Psoas muscle (tissue), 7 donors: ENCODE measurements at regions not wholly inside any gene's neighbourhood (a gene's known extent, or its start where the extent isn't known, plus 50 kb on each side); places are given as distances from the start of the nearest gene placed in this dataset.

ENCODE experiments used
- ATAC-seq, 4 donors: fragments of 200-7000 bp; cut with Tn5 transposase; one replicate each; pipeline ENCODE4 v1.9.1; 2020; ENCODE audit warnings: moderate library complexity in 3 of 4, mild to moderate bottlenecking in 2 of 4
- DNase-seq, 2 donors: peaks; one replicate each; pipeline ENCODE4 v3.0.0-alpha.2; 2020
- H3K27ac ChIP-seq: fragments of 200-600 bp; one replicate; pipeline ENCODE4 v1.8.0; 2022
- H3K27me3 ChIP-seq, 3 donors: fragments of 200-600 bp in 1 of 3; one replicate each; pipeline versions ENCODE4 v1.6.1 to v1.8.0; 2013 to 2022; ENCODE audit warnings: low read length in 2 of 3, mild to moderate bottlenecking in 2 of 3, moderate library complexity in 1 of 3; ENCODE audit not compliant: insufficient read depth in 3 of 3
- H3K36me3 ChIP-seq, 2 donors: fragments of 200-600 bp in 1 of 2; one replicate each; pipeline versions ENCODE4 v1.6.1 to v1.8.0; 2013 to 2022; ENCODE audit warnings: low read depth in 1 of 2, mild to moderate bottlenecking in 1 of 2, moderate library complexity in 1 of 2; ENCODE audit not compliant: insufficient read depth in 1 of 2
- H3K4me1 ChIP-seq: fragments of 200-600 bp; one replicate; pipeline ENCODE4 v1.8.0; 2022
- H3K4me3 ChIP-seq: fragments of 200-600 bp; one replicate; pipeline ENCODE4 v1.8.0; 2022; ENCODE audit warnings: mild to moderate bottlenecking
- H3K9me3 ChIP-seq: fragments of 200-600 bp; one replicate; pipeline ENCODE4 v1.8.0; 2022
- WGBS, 3 donors: extraction: QIAGEN DNeasy Blood & Tissue Kit; methylation state at CpG; one replicate each; pipeline versions ENCODE4 v1.1.6 to v1.1.7; 2013; 5-methylcytosine and 5-hydroxymethylcytosine counted together
- intact Hi-C, 2 donors: fragments of 100-400 bp; cut with DNase I; formaldehyde crosslinking; loops; one replicate each; pipeline versions ENCODE4 v1.11.0 to v1.14.2; 2022
- TF ChIP-seq, protein P1 (sequence below): fragments of 200-600 bp; IDR thresholded peaks from one replicate; pipeline ENCODE4 v1.8.0; 2022; ENCODE audit warnings: antibody characterized with exemption
- donor health status: healthy with polysubstance abuse.
- donor health status: DM: no; HTN: no; CAD: no; lungs with moderate emphysema.
- donor health status: Bipolar disorder and iron deficiency.
- donor health status: healthy.
- donor health status: DM: yes; HTN: yes; CAD: no.
- donor health status: DM: no; HTN: no; CAD: no.
- donor health status: DM: yes; HTN: yes; CAD: no.

DNA sequence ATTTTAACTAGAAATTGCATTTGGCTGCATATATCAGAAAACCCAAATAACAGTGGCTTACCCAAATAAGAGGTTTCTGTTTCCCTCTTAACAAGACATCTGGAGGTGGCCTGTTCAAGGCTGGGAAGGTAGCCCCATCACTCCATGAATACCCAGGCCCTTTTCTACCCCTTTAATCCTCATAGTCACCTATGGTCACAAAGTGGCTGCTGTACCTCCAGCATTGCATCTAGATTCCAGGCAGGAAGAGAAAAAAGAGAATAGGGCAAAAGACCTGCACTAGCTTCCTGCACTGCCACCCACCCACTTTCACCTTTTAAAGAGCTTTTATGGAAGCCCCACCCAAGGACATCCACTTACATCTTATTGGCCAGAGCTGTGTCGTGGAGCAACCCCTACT is 124.0 kb upstream of the NCOR2 start:
- DNase-seq: no peak
- Histone ChIP-seq H3K27me3 (no peaks in the 10 kb centered on the region), H3K27ac (no peak overlapping the region), H3K4me3 (no peak overlapping the region), H3K4me1 (peaks cover 8% of the 10 kb centered on the region), H3K9me3 (peaks cover 7% of the 10 kb centered on the region), H3K36me3 (no peaks in the 10 kb centered on the region)
- no peak for ATAC-seq
- TF ChIP-seq, protein P1, sequence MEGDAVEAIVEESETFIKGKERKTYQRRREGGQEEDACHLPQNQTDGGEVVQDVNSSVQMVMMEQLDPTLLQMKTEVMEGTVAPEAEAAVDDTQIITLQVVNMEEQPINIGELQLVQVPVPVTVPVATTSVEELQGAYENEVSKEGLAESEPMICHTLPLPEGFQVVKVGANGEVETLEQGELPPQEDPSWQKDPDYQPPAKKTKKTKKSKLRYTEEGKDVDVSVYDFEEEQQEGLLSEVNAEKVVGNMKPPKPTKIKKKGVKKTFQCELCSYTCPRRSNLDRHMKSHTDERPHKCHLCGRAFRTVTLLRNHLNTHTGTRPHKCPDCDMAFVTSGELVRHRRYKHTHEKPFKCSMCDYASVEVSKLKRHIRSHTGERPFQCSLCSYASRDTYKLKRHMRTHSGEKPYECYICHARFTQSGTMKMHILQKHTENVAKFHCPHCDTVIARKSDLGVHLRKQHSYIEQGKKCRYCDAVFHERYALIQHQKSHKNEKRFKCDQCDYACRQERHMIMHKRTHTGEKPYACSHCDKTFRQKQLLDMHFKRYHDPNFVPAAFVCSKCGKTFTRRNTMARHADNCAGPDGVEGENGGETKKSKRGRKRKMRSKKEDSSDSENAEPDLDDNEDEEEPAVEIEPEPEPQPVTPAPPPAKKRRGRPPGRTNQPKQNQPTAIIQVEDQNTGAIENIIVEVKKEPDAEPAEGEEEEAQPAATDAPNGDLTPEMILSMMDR: no peak
- WGBS, 3 donors: 97 to 100% (median 98%) methylated on average over 1 of the region's 1 CpG
- intact Hi-C loops: no loop called here

DNA sequence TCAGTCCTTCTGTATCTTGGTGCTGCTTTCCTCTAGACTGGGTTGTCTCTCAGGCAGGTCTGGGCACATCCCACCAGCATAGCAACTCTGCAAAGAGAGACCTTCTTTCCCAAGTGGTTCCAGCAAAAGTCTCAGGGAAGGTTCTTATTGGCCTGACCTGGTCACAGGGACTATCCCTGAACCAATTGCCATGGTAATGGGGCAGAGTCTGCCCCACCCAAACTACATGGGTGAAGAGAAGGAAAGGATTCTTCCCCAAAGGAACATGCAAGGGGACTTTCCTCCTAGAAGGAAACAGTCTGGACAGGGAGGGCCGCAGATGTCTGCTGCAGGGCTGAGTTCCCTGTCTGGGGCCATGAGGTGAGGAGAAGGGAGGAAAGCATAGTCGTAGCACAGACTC is 122.2 kb upstream of the NCOR2 start:
- WGBS, 3 donors: 87 to 98% (median 92%) methylated on average over 2 of the region's 2 CpGs
- TF ChIP-seq, protein P1: no peak
- no peaks in the 10 kb centered on the region for H3K36me3 ChIP-seq
- ATAC-seq: no peak
- H3K9me3 ChIP-seq: peaks cover 7% of the 10 kb centered on the region
- no peak overlapping the region for H3K27ac ChIP-seq
- DNase-seq: no peak
- intact Hi-C loops: loop anchor here in 1 of 2 donors (5.0 kb wide), 1 partner anchor 847 kb away; no protein-coding TSS in a partner anchor
- peaks cover 25% of the 10 kb centered on the region for H3K4me1 ChIP-seq
- H3K27me3 ChIP-seq: no peaks in the 10 kb centered on the region
- no peak overlapping the region for H3K4me3 ChIP-seq

DNA sequence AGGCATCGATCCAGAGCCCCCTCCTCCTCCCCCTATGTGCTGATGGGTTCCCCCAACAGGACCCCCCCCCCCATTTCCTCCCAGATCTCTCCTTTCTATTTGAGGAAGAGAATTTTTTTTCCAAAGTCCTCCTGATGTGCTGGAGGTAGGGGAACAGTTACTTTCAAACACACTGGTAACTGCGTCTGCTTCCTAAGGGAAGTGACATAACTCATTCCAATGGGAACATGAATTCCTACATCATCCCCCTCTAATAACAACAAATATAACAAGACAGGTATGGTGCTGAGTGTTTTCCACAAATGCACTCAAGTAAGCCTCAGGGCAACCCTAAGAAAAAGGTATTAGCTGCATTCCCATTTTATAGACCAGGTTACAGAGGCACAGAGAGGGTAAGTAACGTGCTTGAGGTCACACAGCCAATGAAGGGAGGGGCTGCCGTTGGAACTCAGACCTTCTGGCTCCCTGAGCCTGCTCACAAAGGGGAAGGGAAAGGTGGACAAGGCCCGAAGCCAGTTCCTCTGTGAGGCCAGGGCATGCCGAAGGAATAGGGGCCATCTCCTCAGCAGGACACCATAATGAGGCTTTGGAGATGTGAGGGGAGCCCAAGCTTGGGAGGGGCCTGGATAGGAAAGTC is 121.1 kb upstream of the NCOR2 start:
- intact Hi-C loops: loop anchor here in 1 of 2 donors (5.0 kb wide), 1 partner anchor 846 kb away; no protein-coding TSS in a partner anchor
- H3K4me3 ChIP-seq: no peak overlapping the region
- TF ChIP-seq, protein P1: no peak
- peaks cover 7% of the 10 kb centered on the region for H3K9me3 ChIP-seq
- 50 to 58% (median 56%) methylated on average over 6 of the region's 6 CpGs for WGBS, 3 donors
- peak overlapping the region; percentile 55 for H3K27ac ChIP-seq
- no peaks in the 10 kb centered on the region for H3K27me3 ChIP-seq
- ATAC-seq: no peak
- H3K36me3 ChIP-seq: no peaks in the 10 kb centered on the region
- DNase-seq: no peak
- H3K4me1 ChIP-seq: peaks cover 32% of the 10 kb centered on the region

DNA sequence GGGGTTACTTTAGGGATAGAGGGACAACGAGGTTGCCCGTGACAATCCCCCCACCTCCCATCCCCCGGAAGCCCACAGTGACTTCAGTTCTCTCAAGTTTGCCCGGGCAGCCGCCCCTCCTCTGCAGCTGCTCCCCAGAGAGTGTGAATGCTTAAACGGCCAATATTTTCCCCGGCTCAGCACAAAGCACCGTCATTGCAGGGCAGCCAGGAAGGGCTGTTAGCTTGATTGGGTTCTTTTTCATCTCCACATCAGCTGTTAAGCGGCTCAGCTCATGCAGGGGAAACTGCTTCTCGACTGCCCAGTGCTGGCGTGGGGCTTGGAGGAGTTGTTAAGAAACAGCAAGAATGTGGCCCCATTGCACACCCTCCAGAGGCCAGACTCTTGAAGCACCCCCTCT is 120.5 kb upstream of the NCOR2 start:
- H3K27me3 ChIP-seq: no peaks in the 10 kb centered on the region
- H3K9me3 ChIP-seq: peaks cover 7% of the 10 kb centered on the region
- H3K4me1 ChIP-seq: peaks cover 32% of the 10 kb centered on the region
- ATAC-seq (peak in 3 of 4 donors; percentile 10 to 27 (median 24)), DNase-seq (peak in 1 of 2 donors; percentile 35)
- no peak overlapping the region for H3K4me3 ChIP-seq
- H3K27ac ChIP-seq: peak overlapping the region; percentile 55
- intact Hi-C loops: loop anchor here in 1 of 2 donors (5.0 kb wide), 1 partner anchor 846 kb away; no protein-coding TSS in a partner anchor
- TF ChIP-seq, protein P1: no peak
- 14 to 23% (median 17%) methylated on average over 11 of the region's 11 CpGs for WGBS, 3 donors
- no peaks in the 10 kb centered on the region for H3K36me3 ChIP-seq
